Panc1 (cell line): ENCODE measurements at regions not wholly inside any gene's neighbourhood (a gene's known extent, or its start where the extent isn't known, plus 50 kb on each side); places are given as distances from the start of the nearest gene placed in this dataset.

Source experiments
- ATAC-seq: fragments of 200-7000 bp; cut with Tn5 transposase; 2 replicates; pipeline ENCODE4 v1.9.1; 2020; ENCODE audit warnings: mild to moderate bottlenecking, moderate library complexity
- BruUV-seq: library from RNA; stranded (reverse); fragments of 400-500 nt; replicated peaks from 2 replicates; lab custom pipeline; 2021; lab: Mats Ljungman, UMichigan
- CTCF ChIA-PET: fragments of 300-600 bp; sonication (Branson Sonifier 250); formaldehyde crosslinking; loops from one replicate; lab custom pipeline; 2022; ENCODE audit warnings: antibody characterized with exemption; lab: Charles Lee
- POLR2A ChIA-PET: fragments of 300-600 bp; sonication (Branson Sonifier 250); formaldehyde crosslinking; loops from one replicate; lab custom pipeline; 2022; ENCODE audit warnings: antibody characterized with exemption; lab: Charles Lee
- DNase-seq: peaks from one replicate; pipeline ENCODE4 v3.0.0-alpha.2; 2010; ENCODE audit warnings: low read depth, low spot score
- H3K27ac ChIP-seq: 2 replicates; pipeline ENCODE4 v1.5.1; 2011; ENCODE audit warnings: mild to moderate bottlenecking, low read length, inconsistent platforms
- H3K27me3 ChIP-seq: fragments of 200-500 bp; sonication (Bioruptor generic); 2 replicates; pipeline ENCODE4 v1.6.0; 2014; ENCODE audit warnings: low read length, inconsistent platforms; ENCODE audit not compliant: control insufficient read depth, insufficient read depth
- H3K36me3 ChIP-seq: fragments of 200-500 bp; sonication (Bioruptor generic); 2 replicates; pipeline ENCODE4 v1.5.1; 2014; ENCODE audit warnings: inconsistent platforms, mild to moderate bottlenecking, low read length, moderate library complexity; ENCODE audit not compliant: control insufficient read depth, insufficient read depth
- H3K4me1 ChIP-seq: 2 replicates; pipeline ENCODE4 v1.5.1; 2011; ENCODE audit warnings: inconsistent platforms, mild to moderate bottlenecking, low read length, moderate library complexity; ENCODE audit not compliant: control insufficient read depth, insufficient read depth
- H3K4me3 ChIP-seq, 2 experiments: 2 replicates each; pipeline ENCODE4 v1.5.1; 2011 to 2012; ENCODE audit warnings: low read depth in 2 of 2, low read length in 2 of 2, mild to moderate bottlenecking in 2 of 2, inconsistent platforms in 1 of 2, moderate library complexity in 1 of 2
- H3K9me3 ChIP-seq: fragments of 200-500 bp; sonication (Bioruptor generic); 2 replicates; pipeline ENCODE4 v1.5.1; 2014; ENCODE audit warnings: low read depth, mild to moderate bottlenecking, inconsistent platforms, low read length, moderate library complexity; ENCODE audit not compliant: control insufficient read depth, insufficient read depth
- CTCF ChIP-seq: fragments of 450-650 bp; IDR thresholded peaks from 2 replicates; pipeline ENCODE4 v1.5.1; 2017; ENCODE audit warnings: mild to moderate bottlenecking
- POLR2AphosphoS5 ChIP-seq: IDR thresholded peaks from 2 replicates; pipeline ENCODE4 v1.6.1; 2012; ENCODE audit warnings: mild to moderate bottlenecking, low read depth, low read length, moderate library complexity
- REST ChIP-seq, 2 experiments: IDR thresholded peaks; 2 replicates each; pipeline ENCODE4 v1.6.1; 2011 to 2012; ENCODE audit warnings: low read depth in 2 of 2, control low read depth in 1 of 2, low read length in 1 of 2, mild to moderate bottlenecking in 1 of 2, moderate library complexity in 1 of 2; ENCODE audit not compliant: insufficient read depth in 1 of 2
- SIN3A ChIP-seq: IDR thresholded peaks from 2 replicates; pipeline ENCODE4 v1.6.1; 2012; ENCODE audit warnings: low read depth, mild to moderate bottlenecking, low read length, moderate library complexity, borderline replicate concordance; ENCODE audit not compliant: insufficient read depth
- TCF7L2 ChIP-seq: IDR thresholded peaks from 2 replicates; pipeline ENCODE4 v1.6.1; 2011; ENCODE audit warnings: mild to moderate bottlenecking, low read depth, low read length, inconsistent platforms
- in situ Hi-C: cut with HindIII; loops from 2 replicates; pipeline ENCODE4 v1.10.0; 2016; ENCODE audit warnings: low sequenced_read_pairs, low pct_unique_long_range_greater_than_20kb
- intact Hi-C: fragments of 100-400 bp; cut with micrococcal nuclease; formaldehyde crosslinking; loops from one replicate; pipeline ENCODE4 v1.10.0; 2022; ENCODE audit not compliant: unreplicated experiment

- H3K27ac ChIP-seq: no peak overlapping the region
Observed at GRCh38 chr13:40118337-40118736, 462.9 kb downstream of the COG6 start.

GRCh38 chr13:40119852-40120251, 464.4 kb downstream of the COG6 start:
- in situ Hi-C loops: no loop called here
- DNase-seq (no peak), ATAC-seq (no peak)
- intact Hi-C loops: no loop called here
- no TSS peak for BruUV-seq
- Histone ChIP-seq H3K4me1 (no peaks in the 10 kb centered on the region), H3K4me3 (no peak overlapping the region), H3K27ac (no peak overlapping the region), H3K9me3 (no peaks in the 10 kb centered on the region), H3K27me3 (no peaks in the 10 kb centered on the region), H3K36me3 (no peaks in the 10 kb centered on the region)
- ChIA-PET CTCF (no interaction called here), POLR2A (no interaction called here)
- TF ChIP-seq POLR2AphosphoS5 (no peak), CTCF (no peak), SIN3A (no peak), REST (IDR thresholded peaks at IDR 0.05; ENCODE audit: insufficient read depth in 1 of 2, low read depth in 2 of 2, low read length in 1 of 2) (no peak), TCF7L2 (no peak)

More at GRCh38 chr13:40118337-40118736, 462.9 kb downstream of the COG6 start:
- H3K4me3 ChIP-seq: no peak overlapping the region
- in situ Hi-C loops: no loop called here
- H3K9me3 ChIP-seq: no peaks in the 10 kb centered on the region
- no peaks in the 10 kb centered on the region for H3K4me1 ChIP-seq
- no peaks in the 10 kb centered on the region for H3K36me3 ChIP-seq
- CTCF ChIA-PET: no interaction called here
- intact Hi-C loops: no loop called here
- no peak for DNase-seq
- TF ChIP-seq TCF7L2: no peak
- TF ChIP-seq REST (IDR thresholded peaks at IDR 0.05; ENCODE audit: insufficient read depth in 1 of 2, low read depth in 2 of 2, low read length in 1 of 2): no peak
- no peak for TF ChIP-seq POLR2AphosphoS5
- no peak for TF ChIP-seq CTCF
- no peak for TF ChIP-seq SIN3A
- POLR2A ChIA-PET: no interaction called here
- H3K27me3 ChIP-seq: no peaks in the 10 kb centered on the region
- ATAC-seq: no peak
- BruUV-seq: no TSS peak
